Smooth muscle cell (in vitro differentiated cells): ENCODE measurements at regions not wholly inside any gene's neighbourhood (a gene's known extent, or its start where the extent isn't known, plus 50 kb on each side); places are given as distances from the start of the nearest gene placed in this dataset.

Experiments
- DNase-seq: peaks from one replicate; lab custom pipeline; 2025; ENCODE audit not compliant: unreplicated experiment; lab: John Stamatoyannopoulos, UW
- H2AFZ ChIP-seq: fragments of 200-600 bp; sonication (generic); 2 replicates; pipeline ENCODE4 v1.6.0; 2016; ENCODE audit warnings: antibody characterized with exemption, low read depth, mild to moderate bottlenecking
- H3F3A ChIP-seq: fragments of 200-600 bp; sonication (generic); 2 replicates; pipeline ENCODE4 v1.6.0; 2017; ENCODE audit warnings: antibody characterized with exemption, low read depth
- H3K27ac ChIP-seq: fragments of 200-600 bp; sonication (generic); 2 replicates; pipeline ENCODE4 v1.5.1; 2016; ENCODE audit warnings: low read depth, mild to moderate bottlenecking
- H3K27me3 ChIP-seq: fragments of 200-600 bp; sonication (generic); 2 replicates; pipeline ENCODE4 v1.6.1; 2016; ENCODE audit warnings: low read depth, mild to moderate bottlenecking
- H3K36me3 ChIP-seq: fragments of 200-600 bp; sonication (generic); 2 replicates; pipeline ENCODE4 v1.5.1; 2016; ENCODE audit warnings: low read depth
- H3K4me1 ChIP-seq: fragments of 200-600 bp; sonication (generic); 2 replicates; pipeline ENCODE4 v1.5.1; 2016; ENCODE audit warnings: low read depth
- H3K4me2 ChIP-seq: fragments of 200-600 bp; sonication (generic); 2 replicates; pipeline ENCODE4 v1.6.0; 2016; ENCODE audit warnings: mild to moderate bottlenecking
- H3K4me3 ChIP-seq: fragments of 200-600 bp; sonication (generic); 2 replicates; pipeline ENCODE4 v1.5.1; 2016; ENCODE audit warnings: mild to moderate bottlenecking
- H3K79me2 ChIP-seq: fragments of 200-600 bp; sonication (generic); 2 replicates; pipeline ENCODE4 v1.6.0; 2016; ENCODE audit warnings: low read depth, mild to moderate bottlenecking
- H3K9ac ChIP-seq: fragments of 200-600 bp; sonication (generic); 2 replicates; pipeline ENCODE4 v1.6.0; 2016; ENCODE audit warnings: low read depth
- H3K9me3 ChIP-seq: fragments of 200-600 bp; sonication (generic); replicated peaks from 2 replicates; pipeline ENCODE4 v1.5.1; 2016; ENCODE audit warnings: low read depth
- H4K20me1 ChIP-seq: fragments of 200-600 bp; sonication (generic); 2 replicates; pipeline ENCODE4 v1.6.0; 2016; ENCODE audit warnings: low read depth
- WGBS: methylation state at CpG from one replicate; pipeline ENCODE4 v1.1.7; 2016; ENCODE audit warnings: low lambda C conversion rate; 5-methylcytosine and 5-hydroxymethylcytosine counted together
- TF ChIP-seq, protein P1 (sequence below): fragments of 200-600 bp; sonication (generic); IDR thresholded peaks from 2 replicates; pipeline ENCODE4 v1.5.1; 2017; ENCODE audit warnings: borderline replicate concordance, mild to moderate bottlenecking, antibody characterized with exemption; ENCODE audit not compliant: insufficient read depth, poor library complexity, severe bottlenecking

DNA sequence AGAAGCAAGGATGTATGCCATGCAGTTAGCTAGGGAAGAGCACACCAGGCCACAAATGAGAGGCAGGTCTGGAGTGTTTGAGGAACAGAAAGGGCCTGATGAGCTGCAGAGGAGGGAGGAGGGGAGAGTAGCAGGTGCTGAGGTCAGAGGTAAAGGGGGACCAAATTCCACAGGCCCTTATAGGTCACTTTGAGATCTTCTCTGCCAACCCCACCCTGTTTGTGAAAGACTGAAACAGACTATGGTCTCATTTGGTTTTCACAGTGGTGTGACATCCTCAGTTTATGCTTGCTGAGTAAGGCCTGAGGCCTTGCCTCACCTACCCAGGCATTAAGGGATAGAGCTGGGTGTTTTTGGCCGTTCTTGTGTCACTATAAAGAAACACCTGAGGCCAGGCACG, 187.7 kb upstream of the MYLIP start:
- WGBS = 91% methylated on average over 2 of the region's 2 CpGs
- H3K27me3 ChIP-seq = no peaks in the 10 kb centered on the region

DNA sequence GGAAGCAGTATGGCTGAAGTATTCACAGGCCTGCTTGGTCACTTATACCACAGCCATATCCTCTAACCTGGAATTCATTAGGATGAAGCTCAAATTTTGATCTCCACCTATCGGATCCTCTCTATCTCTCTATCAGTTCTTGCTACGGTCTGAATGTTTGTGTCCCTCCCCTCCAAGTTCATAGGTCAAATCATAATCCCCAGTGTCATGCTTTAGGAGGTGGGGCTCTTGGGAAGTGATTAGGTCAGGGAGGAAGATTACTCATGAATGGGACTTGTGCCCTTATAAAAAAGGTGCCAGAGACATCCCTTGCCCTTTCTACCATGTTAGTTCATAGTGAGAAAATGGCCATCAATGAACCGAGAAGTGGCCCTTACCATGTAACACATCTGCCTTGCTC, 190.8 kb upstream of the MYLIP start:
- Histone ChIP-seq H3K27ac (no peak overlapping the region), H3K36me3 (no peaks in the 10 kb centered on the region), H3K4me2 (no peak overlapping the region), H3K4me1 (no peaks in the 10 kb centered on the region), H3F3A (no peaks in the 10 kb centered on the region), H3K27me3 (no peaks in the 10 kb centered on the region), H4K20me1 (no peaks in the 10 kb centered on the region), H3K9ac (no peak overlapping the region), H2AFZ (no peak overlapping the region), H3K9me3 (no peaks in the 10 kb centered on the region), H3K79me2 (no peaks in the 10 kb centered on the region), H3K4me3 (no peak overlapping the region)
- WGBS = 92% methylated on average over 3 of the region's 3 CpGs
- DNase-seq = no peak
- TF ChIP-seq, protein P1, sequence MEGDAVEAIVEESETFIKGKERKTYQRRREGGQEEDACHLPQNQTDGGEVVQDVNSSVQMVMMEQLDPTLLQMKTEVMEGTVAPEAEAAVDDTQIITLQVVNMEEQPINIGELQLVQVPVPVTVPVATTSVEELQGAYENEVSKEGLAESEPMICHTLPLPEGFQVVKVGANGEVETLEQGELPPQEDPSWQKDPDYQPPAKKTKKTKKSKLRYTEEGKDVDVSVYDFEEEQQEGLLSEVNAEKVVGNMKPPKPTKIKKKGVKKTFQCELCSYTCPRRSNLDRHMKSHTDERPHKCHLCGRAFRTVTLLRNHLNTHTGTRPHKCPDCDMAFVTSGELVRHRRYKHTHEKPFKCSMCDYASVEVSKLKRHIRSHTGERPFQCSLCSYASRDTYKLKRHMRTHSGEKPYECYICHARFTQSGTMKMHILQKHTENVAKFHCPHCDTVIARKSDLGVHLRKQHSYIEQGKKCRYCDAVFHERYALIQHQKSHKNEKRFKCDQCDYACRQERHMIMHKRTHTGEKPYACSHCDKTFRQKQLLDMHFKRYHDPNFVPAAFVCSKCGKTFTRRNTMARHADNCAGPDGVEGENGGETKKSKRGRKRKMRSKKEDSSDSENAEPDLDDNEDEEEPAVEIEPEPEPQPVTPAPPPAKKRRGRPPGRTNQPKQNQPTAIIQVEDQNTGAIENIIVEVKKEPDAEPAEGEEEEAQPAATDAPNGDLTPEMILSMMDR = no peak

More for the DNA sequence above, 187.7 kb upstream of the MYLIP start:
- Histone ChIP-seq H3K4me2 (no peak overlapping the region), H3K4me3 (no peak overlapping the region), H3K4me1 (no peaks in the 10 kb centered on the region), H3K27ac (no peak overlapping the region), H3K9me3 (no peaks in the 10 kb centered on the region), H3K9ac (no peak overlapping the region), H3K79me2 (no peaks in the 10 kb centered on the region), H3K36me3 (no peaks in the 10 kb centered on the region), H3F3A (no peaks in the 10 kb centered on the region), H4K20me1 (no peaks in the 10 kb centered on the region), H2AFZ (no peak overlapping the region)
- no peak for DNase-seq
- TF ChIP-seq, protein P1 = no peak

DNA sequence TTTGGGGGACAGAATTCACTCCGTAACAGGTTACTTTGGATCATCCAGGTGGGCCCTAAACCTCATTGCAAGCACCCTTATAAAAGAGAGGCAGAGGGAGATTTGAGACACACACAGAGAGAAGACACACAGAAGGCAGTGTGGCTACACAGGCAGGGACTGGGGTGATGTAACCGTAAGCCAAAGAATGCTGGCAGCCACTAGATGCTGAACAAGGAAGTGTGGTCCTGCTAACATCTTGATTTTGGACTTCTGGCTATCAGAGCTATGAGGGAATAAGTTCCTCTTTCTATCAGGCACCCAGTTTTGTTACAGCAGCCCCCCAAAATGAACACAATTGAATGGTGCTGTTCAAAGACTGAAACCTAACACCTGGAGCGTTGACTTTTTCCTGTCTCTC, 191.3 kb upstream of the MYLIP start:
- no peak for DNase-seq
- Histone ChIP-seq H3K4me3 (no peak overlapping the region), H3K79me2 (no peaks in the 10 kb centered on the region), H3K27ac (no peak overlapping the region), H3K4me1 (no peaks in the 10 kb centered on the region), H4K20me1 (no peaks in the 10 kb centered on the region), H3K4me2 (no peak overlapping the region), H2AFZ (no peak overlapping the region), H3K27me3 (no peaks in the 10 kb centered on the region), H3F3A (no peaks in the 10 kb centered on the region), H3K36me3 (no peaks in the 10 kb centered on the region), H3K9ac (no peak overlapping the region), H3K9me3 (no peaks in the 10 kb centered on the region)
- WGBS = 99% methylated on average over 3 of the region's 3 CpGs
- TF ChIP-seq, protein P1 = no peak

DNA sequence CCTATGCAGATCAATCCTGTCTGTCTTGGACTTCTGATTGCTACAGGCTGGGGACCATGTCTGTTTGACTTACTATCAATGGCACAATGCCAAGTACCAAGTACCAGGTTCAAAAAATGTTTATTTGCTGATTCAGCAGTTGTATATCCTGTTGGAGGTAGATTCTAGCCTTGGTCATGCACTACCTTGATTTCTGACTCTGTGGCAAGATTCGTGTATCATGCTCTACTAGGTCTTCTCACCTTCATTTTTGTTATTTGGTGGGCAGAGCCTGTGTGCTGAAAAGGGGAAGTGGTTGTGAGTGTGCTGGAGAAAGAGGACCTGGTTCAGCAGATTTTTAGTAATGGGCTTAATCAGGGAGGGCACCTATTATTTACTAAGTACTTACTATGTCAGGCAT, 192.4 kb upstream of the MYLIP start:
- Histone ChIP-seq H3K4me1 (no peaks in the 10 kb centered on the region), H3K9ac (no peak overlapping the region), H3K27me3 (no peaks in the 10 kb centered on the region), H2AFZ (no peak overlapping the region), H3K4me3 (no peak overlapping the region), H4K20me1 (no peaks in the 10 kb centered on the region), H3K36me3 (no peaks in the 10 kb centered on the region), H3K4me2 (no peak overlapping the region), H3K79me2 (no peaks in the 10 kb centered on the region), H3K9me3 (no peaks in the 10 kb centered on the region), H3K27ac (no peak overlapping the region), H3F3A (no peaks in the 10 kb centered on the region)
- WGBS = 100% methylated on average over 1 of the region's 1 CpG
- no peak for DNase-seq
- TF ChIP-seq, protein P1 = no peak
